ENCODE measurements at regions not wholly inside any gene's neighbourhood (a gene's known extent, or its start where the extent isn't known, plus 50 kb on each side); places are given as distances from the start of the nearest gene placed in this dataset.

DNA sequence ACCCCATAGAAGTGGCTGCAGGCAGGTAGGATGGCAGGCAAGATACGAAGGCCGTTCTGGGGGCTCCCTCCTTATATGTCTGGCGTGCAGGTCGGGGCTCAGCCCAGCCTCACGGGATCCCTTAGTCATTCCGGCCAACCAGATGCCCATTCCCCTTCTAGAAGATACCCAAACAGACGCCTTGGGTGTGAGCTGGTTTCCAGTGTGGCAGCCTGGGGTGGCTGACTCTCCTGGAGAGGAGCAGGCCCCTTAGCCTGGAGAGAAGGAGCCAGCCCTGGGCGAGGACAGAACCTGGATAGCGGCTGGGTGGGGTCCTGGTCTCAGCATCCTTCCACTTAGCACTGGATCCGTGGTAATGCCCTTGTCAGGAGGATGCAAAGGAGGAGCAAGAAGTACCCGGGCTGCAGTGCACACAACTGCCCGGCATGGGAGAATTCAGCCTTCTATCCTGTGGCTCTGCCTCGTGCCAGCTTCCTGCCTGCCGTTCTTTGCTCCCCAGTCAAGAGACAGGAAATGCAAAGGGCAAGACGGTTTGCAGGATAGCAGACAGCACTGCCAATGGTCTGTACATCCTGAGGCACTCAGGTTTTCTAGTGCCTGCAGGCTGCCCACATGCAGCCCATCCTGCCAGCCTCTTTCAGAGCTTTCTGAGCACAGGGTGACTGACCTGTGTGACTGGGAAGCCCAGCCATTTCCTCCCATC lies 56.7 kb upstream of the WASF3 start:
- TF ChIP-seq, protein P1, sequence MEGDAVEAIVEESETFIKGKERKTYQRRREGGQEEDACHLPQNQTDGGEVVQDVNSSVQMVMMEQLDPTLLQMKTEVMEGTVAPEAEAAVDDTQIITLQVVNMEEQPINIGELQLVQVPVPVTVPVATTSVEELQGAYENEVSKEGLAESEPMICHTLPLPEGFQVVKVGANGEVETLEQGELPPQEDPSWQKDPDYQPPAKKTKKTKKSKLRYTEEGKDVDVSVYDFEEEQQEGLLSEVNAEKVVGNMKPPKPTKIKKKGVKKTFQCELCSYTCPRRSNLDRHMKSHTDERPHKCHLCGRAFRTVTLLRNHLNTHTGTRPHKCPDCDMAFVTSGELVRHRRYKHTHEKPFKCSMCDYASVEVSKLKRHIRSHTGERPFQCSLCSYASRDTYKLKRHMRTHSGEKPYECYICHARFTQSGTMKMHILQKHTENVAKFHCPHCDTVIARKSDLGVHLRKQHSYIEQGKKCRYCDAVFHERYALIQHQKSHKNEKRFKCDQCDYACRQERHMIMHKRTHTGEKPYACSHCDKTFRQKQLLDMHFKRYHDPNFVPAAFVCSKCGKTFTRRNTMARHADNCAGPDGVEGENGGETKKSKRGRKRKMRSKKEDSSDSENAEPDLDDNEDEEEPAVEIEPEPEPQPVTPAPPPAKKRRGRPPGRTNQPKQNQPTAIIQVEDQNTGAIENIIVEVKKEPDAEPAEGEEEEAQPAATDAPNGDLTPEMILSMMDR (IDR thresholded peaks at IDR 0.05 in 4 of 5, conservative IDR thresholded peaks at IDR 0.05 in 1 of 5), result no peak
- no peak for TF ChIP-seq POLR2A (IDR thresholded peaks at IDR 0.05)

Data from gastrocnemius medialis (tissue), 4 donors.